Ishikawa (cell line): ENCODE measurements at regions not wholly inside any gene's neighbourhood (a gene's known extent, or its start where the extent isn't known, plus 50 kb on each side); places are given as distances from the start of the nearest gene placed in this dataset.

Source experiments
- CEBPB ChIP-seq: IDR thresholded peaks from 2 replicates; pipeline ENCODE4 v1.6.1; 2012
- CREB1 ChIP-seq: IDR thresholded peaks from 2 replicates; pipeline ENCODE4 v1.6.1; 2012; ENCODE audit warnings: low read depth
- EGR1 ChIP-seq: IDR thresholded peaks from 2 replicates; pipeline ENCODE4 v1.6.1; 2012
- EP300 ChIP-seq: IDR thresholded peaks from 2 replicates; pipeline ENCODE4 v1.6.1; 2012; ENCODE audit warnings: borderline replicate concordance
- NFIC ChIP-seq: IDR thresholded peaks from 2 replicates; pipeline ENCODE4 v1.6.1; 2012
- TAF1 ChIP-seq: IDR thresholded peaks from 2 replicates; pipeline ENCODE4 v1.6.1; 2012; ENCODE audit warnings: low read depth, mild to moderate bottlenecking
- TCF12 ChIP-seq: IDR thresholded peaks from 2 replicates; pipeline ENCODE4 v1.6.1; 2012; ENCODE audit warnings: low read depth
- TEAD4 ChIP-seq: IDR thresholded peaks from 2 replicates; pipeline ENCODE4 v1.6.1; 2012
- YY1 ChIP-seq: IDR thresholded peaks from 2 replicates; pipeline ENCODE4 v1.6.1; 2012; ENCODE audit warnings: low read depth
- ZBTB7A ChIP-seq: IDR thresholded peaks from 2 replicates; pipeline ENCODE4 v1.6.1; 2012; ENCODE audit warnings: low read depth
- TF ChIP-seq, protein P1 (sequence below): IDR thresholded peaks from 2 replicates; pipeline ENCODE4 v1.6.1; 2012

DNA sequence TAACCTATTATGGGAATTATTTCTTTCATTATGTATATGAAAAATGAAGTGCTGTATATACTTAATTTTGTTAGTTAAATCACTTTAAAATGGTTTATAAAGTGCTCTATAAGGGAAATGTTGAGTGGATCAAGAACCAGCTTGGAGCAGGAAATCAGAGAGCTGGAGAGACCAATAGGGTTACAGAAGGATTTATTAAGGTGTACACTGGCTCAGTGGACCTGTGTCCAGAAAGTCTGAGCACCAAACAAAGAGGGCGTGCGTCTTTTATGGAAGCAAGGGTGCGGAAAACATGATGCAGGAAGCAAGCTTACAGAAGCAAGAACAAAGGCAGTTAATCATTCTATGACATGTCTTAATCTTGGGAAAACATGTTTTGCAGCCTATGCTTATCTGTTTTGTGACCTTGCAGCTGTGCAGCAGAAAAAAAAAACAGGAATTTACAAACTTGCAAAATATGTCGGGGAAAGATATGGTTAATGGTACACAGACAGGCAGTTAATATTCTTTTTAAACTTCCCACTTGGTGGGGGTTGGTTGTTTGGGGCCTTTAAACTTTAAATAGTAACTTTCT lies 65.2 kb upstream of the SLC35G4 start:
- TF ChIP-seq TCF12, result no peak
- no peak for TF ChIP-seq TAF1
- TF ChIP-seq NFIC, result no peak
- no peak for TF ChIP-seq EP300
- TF ChIP-seq, protein P1, sequence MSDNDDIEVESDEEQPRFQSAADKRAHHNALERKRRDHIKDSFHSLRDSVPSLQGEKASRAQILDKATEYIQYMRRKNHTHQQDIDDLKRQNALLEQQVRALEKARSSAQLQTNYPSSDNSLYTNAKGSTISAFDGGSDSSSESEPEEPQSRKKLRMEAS, result no peak
- no peak for TF ChIP-seq ZBTB7A
- TF ChIP-seq EGR1, result no peak
- no peak for TF ChIP-seq CEBPB
- TF ChIP-seq CREB1, result no peak
- TF ChIP-seq YY1, result no peak
- no peak for TF ChIP-seq TEAD4
